Gastrocnemius medialis (tissue), 4 donors: ENCODE measurements at regions not wholly inside any gene's neighbourhood (a gene's known extent, or its start where the extent isn't known, plus 50 kb on each side); places are given as distances from the start of the nearest gene placed in this dataset.
"Not testable (repeated sequence)": the region's sequence is repeated elsewhere in the genome, so short reads cannot be mapped to it uniquely, and the experiment has no call there.

ENCODE experiments used
- ATAC-seq, 2 donors: fragments of 150-250 bp; one replicate each; pipeline ENCODE4 v1.9.1; 2016
- DNase-seq, 2 donors: peaks; one replicate each; pipeline ENCODE4 v3.0.0-alpha.2; 2019
- H3K27ac ChIP-seq, 4 donors: fragments of 200-600 bp; sonication (generic); 1 replicate in 1 of 4; 2 replicates in 3 of 4; pipeline ENCODE4 v1.5.1; 2016 to 2018; ENCODE audit warnings: mild to moderate bottlenecking in 2 of 4, moderate library complexity in 1 of 4
- H3K27me3 ChIP-seq, 3 donors: fragments of 200-600 bp; sonication (generic) in 2 of 3; 1 replicate in 1 of 3; 2 replicates in 2 of 3; pipeline versions ENCODE4 v1.5.1 to v1.6.0; 2016 to 2019; ENCODE audit warnings: mild to moderate bottlenecking in 1 of 3, moderate library complexity in 1 of 3
- H3K36me3 ChIP-seq, 2 donors: fragments of 200-600 bp; sonication (generic) in 1 of 2; one replicate each; pipeline ENCODE4 v1.5.1; 2017 to 2018
- H3K4me1 ChIP-seq, 2 donors: fragments of 200-600 bp; sonication (generic) in 1 of 2; one replicate each; pipeline ENCODE4 v1.5.1; 2016 to 2017; ENCODE audit warnings: mild to moderate bottlenecking in 2 of 2
- H3K4me3 ChIP-seq, 4 donors: fragments of 200-600 bp; sonication (generic) in 3 of 4; 1 replicate in 1 of 4; 2 replicates in 3 of 4; pipeline ENCODE4 v1.5.1; 2016 to 2019; ENCODE audit warnings: mild to moderate bottlenecking in 2 of 4
- H3K9me3 ChIP-seq, 3 donors: fragments of 200-600 bp; sonication (generic) in 2 of 3; 1 replicate in 1 of 3; 2 replicates in 2 of 3; pipeline ENCODE4 v1.5.1; 2016 to 2019
- POLR2A ChIP-seq, 2 donors: fragments of 450-650 bp; IDR thresholded peaks; one replicate each; pipeline ENCODE4 v1.6.1; 2017; ENCODE audit warnings: antibody characterized with exemption in 2 of 2, mild to moderate bottlenecking in 2 of 2, moderate library complexity in 2 of 2
- in situ Hi-C, 4 donors: fragments of 200-750 bp; cut with MboI; loops; one replicate each; pipeline versions ENCODE4 v1.15.0 to v1.8.0; 2017; ENCODE audit warnings: low sequenced_read_pairs in 4 of 4
- intact Hi-C: fragments of 100-400 bp; cut with DNase I; formaldehyde crosslinking; loops from one replicate; pipeline ENCODE4 v1.15.1; 2023; ENCODE audit warnings: low total_unique reads
- TF ChIP-seq, protein P1 (sequence below), 5 experiments: fragments of 450-650 bp in 3 of 5; fragments of 200-600 bp in 2 of 5; sonication (generic) in 2 of 5; IDR thresholded peaks in 4 of 5; conservative IDR thresholded peaks in 1 of 5; 1 replicate in 4 of 5; 2 replicates in 1 of 5; pipeline ENCODE4 v1.5.1; 2016 to 2019; ENCODE audit warnings: antibody characterized with exemption in 5 of 5, mild to moderate bottlenecking in 3 of 5, moderate library complexity in 3 of 5

DNA sequence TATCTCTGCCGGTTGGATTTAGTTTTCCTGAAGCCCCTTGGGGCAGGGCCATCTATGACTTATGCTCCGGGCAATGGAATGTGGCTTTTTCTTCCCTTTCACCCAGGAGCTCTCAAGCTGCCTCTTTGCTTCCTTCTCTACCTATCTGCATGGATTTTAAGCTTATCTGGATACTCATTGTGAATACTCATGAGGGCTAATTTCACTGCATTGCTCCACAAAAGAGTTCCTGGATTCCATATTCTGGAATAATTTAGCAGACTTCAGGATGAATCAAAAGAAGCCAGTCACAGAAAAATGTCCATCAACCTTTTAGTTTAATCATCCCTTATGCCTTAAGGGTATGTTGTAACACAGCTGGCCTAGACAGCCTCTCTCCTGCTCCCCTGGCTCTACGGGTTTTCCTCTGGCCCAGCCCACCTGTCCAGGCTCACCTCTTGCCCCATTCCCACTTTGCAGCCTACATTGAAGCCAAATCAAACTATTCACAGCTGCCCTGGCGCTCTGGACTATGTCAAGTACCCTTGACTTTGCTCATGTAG, 122.8 kb upstream of the RMDN2 start:
- intact Hi-C loops: no loop called here
- Histone ChIP-seq H3K27ac (no peak overlapping the region), H3K27me3 (no peaks in the 10 kb centered on the region), H3K36me3 (no peaks in the 10 kb centered on the region), H3K9me3 (no peaks in the 10 kb centered on the region), H3K4me1 (no peaks in the 10 kb centered on the region), H3K4me3 (no peak overlapping the region)
- in situ Hi-C loops: no loop called here
- no peak for TF ChIP-seq POLR2A (IDR thresholded peaks at IDR 0.05)
- TF ChIP-seq, protein P1, sequence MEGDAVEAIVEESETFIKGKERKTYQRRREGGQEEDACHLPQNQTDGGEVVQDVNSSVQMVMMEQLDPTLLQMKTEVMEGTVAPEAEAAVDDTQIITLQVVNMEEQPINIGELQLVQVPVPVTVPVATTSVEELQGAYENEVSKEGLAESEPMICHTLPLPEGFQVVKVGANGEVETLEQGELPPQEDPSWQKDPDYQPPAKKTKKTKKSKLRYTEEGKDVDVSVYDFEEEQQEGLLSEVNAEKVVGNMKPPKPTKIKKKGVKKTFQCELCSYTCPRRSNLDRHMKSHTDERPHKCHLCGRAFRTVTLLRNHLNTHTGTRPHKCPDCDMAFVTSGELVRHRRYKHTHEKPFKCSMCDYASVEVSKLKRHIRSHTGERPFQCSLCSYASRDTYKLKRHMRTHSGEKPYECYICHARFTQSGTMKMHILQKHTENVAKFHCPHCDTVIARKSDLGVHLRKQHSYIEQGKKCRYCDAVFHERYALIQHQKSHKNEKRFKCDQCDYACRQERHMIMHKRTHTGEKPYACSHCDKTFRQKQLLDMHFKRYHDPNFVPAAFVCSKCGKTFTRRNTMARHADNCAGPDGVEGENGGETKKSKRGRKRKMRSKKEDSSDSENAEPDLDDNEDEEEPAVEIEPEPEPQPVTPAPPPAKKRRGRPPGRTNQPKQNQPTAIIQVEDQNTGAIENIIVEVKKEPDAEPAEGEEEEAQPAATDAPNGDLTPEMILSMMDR (IDR thresholded peaks at IDR 0.05 in 4 of 5, conservative IDR thresholded peaks at IDR 0.05 in 1 of 5): no peak
- no peak for DNase-seq
- ATAC-seq: no peak

DNA sequence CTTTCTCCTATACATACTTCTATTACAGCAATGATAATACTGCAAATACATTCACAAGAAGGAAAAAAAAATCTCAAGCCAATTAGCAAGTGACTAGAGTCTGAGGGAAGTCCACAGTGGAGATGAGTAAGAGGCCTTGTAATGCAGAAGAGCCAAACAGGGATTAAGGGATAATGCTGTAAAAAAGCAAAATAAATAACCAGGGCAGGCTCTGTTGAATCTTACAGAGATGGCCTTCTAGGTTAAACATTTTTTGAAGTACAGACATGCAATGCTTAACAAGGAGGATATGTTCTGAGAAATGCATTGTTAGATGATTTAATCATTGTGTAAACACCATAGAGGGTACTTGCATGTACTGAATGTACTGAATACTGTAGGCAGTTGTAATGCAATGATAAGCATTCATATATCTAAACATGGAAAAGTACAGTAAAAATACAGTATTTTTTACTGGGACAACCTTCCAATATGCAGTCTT, 122.1 kb upstream of the RMDN2 start:
- H3K36me3 ChIP-seq: no peaks in the 10 kb centered on the region
- H3K27me3 ChIP-seq: no peaks in the 10 kb centered on the region
- no peak for TF ChIP-seq POLR2A (IDR thresholded peaks at IDR 0.05)
- ATAC-seq: no peak
- H3K27ac ChIP-seq: no peak overlapping the region
- no peaks in the 10 kb centered on the region for H3K4me1 ChIP-seq
- intact Hi-C loops (no loop called here), in situ Hi-C loops (no loop called here)
- no peaks in the 10 kb centered on the region for H3K9me3 ChIP-seq
- H3K4me3 ChIP-seq: no peak overlapping the region
- DNase-seq: no peak

DNA sequence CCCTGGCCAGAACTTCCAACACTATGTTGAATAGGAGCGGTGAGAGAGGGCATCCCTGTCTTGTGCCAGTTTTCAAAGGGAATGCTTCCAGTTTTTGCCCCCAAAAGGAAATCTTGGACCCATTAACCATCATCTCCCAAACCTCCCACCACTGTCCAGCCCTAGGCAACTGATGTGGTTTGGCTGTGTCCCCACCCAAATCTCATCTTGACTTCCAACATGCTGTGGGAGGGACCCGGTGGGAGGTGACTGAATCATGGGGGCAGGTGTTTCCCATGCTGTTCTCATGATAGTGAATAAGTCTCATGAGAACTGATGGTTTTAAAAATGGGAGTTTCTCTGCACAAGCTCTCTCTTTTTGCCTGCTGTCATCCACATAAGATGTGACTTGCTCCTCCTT, 119.1 kb upstream of the RMDN2 start:
- H3K9me3 ChIP-seq, H3K27ac ChIP-seq, H3K4me1 ChIP-seq, H3K4me3 ChIP-seq, DNase-seq, in situ Hi-C loops, ATAC-seq, intact Hi-C loops, H3K27me3 ChIP-seq, H3K36me3 ChIP-seq: not testable (repeated sequence)

DNA sequence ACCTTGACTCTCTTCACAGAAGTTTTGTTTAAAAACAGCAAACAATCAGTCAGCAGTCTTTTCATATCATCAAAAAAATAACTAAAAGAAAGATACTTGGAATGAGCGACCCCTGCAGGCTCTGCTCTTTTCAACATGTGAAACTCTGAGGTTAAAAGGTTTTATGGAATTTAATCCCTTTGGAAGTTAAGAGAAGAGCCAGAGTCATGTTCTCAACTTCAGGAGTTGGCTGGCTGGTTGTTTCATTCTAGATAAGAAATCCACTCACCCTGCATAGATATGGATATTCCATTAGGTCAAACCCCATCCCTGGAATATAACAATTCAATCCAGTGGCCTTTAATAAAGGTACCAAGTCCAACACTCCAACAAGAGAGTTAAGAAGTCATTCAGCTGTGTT, 115.6 kb upstream of the RMDN2 start:
- ATAC-seq (no peak), DNase-seq (no peak)
- Histone ChIP-seq H3K36me3 (no peaks in the 10 kb centered on the region), H3K27ac (no peak overlapping the region), H3K4me1 (no peaks in the 10 kb centered on the region), H3K27me3 (no peaks in the 10 kb centered on the region), H3K4me3 (no peak overlapping the region), H3K9me3 (no peaks in the 10 kb centered on the region)
- intact Hi-C loops (no loop called here), in situ Hi-C loops (no loop called here)
- TF ChIP-seq, protein P1 (IDR thresholded peaks at IDR 0.05 in 4 of 5, conservative IDR thresholded peaks at IDR 0.05 in 1 of 5): no peak

DNA sequence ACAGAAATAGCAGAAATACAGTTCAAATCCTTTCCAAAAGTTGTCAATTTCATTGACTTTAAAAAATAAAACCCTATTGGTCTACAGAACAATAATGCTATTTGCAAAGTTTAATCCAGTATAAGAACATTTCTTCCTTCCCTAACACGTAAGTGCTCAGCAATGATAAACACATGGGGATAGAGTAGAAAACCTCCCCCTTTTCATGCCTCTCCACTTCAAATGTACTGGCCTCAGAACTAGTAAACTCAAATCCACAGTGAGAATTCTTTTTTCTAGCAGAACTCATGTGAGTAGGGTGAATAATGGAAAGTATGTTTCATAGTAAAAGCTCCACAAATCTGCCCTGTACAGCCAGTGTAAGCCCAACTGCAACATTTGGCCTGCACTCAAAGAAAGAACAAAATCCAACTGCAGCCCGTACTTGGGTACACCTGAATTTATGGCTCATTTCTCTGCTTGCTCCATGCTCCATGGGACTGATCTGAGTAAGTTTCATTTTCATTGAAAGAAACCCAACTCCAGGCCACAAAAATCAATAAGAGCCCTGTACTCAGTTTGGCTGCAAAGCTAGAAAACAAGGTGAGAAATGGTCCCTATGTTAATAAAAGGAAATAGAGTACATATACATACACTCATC, 115.0 kb upstream of the RMDN2 start:
- intact Hi-C loops (no loop called here), in situ Hi-C loops (no loop called here)

More for the DNA sequence above, 115.0 kb upstream of the RMDN2 start:
- ATAC-seq (no peak), DNase-seq (no peak)
- Histone ChIP-seq H3K9me3 (no peaks in the 10 kb centered on the region), H3K4me3 (no peak overlapping the region), H3K36me3 (no peaks in the 10 kb centered on the region), H3K4me1 (no peaks in the 10 kb centered on the region), H3K27ac (no peak overlapping the region), H3K27me3 (no peaks in the 10 kb centered on the region)
- TF ChIP-seq, protein P1 (IDR thresholded peaks at IDR 0.05 in 4 of 5, conservative IDR thresholded peaks at IDR 0.05 in 1 of 5): no peak
- TF ChIP-seq POLR2A (IDR thresholded peaks at IDR 0.05): no peak
